ENCODE measurements at regions not wholly inside any gene's neighbourhood (a gene's known extent, or its start where the extent isn't known, plus 50 kb on each side); places are given as distances from the start of the nearest gene placed in this dataset.

GRCh38 chr5:28926422-28926821 is 1888.0 kb upstream of the CDH9 start:
- Histone ChIP-seq H2AFZ (ENCODE audit: low read depth, low read length) (no peak overlapping the region), H3K4me2 (ENCODE audit: insufficient read depth, low read length) (no peak overlapping the region)
- no peak for ATAC-seq (ENCODE audit: insufficient read depth, low read depth)

GRCh38 chr5:28917631-28918030 is 1879.2 kb upstream of the CDH9 start:
- no peak for ATAC-seq (ENCODE audit: insufficient read depth, low read depth)
- H3K36me3 ChIP-seq (ENCODE audit: insufficient read depth, low read length) = no peaks in the 10 kb centered on the region
- H3K4me3 ChIP-seq (ENCODE audit: low read depth in 1 of 2, low read length in 2 of 2) = no peak overlapping the region
- no peaks in the 10 kb centered on the region for H3K27me3 ChIP-seq (ENCODE audit: insufficient read depth, low read length, poor library complexity)
- H3K4me2 ChIP-seq (ENCODE audit: insufficient read depth, low read length) = no peak overlapping the region
- no peaks in the 10 kb centered on the region for H3K4me1 ChIP-seq (ENCODE audit: insufficient read depth, low read length)
- TF ChIP-seq CTCF (IDR thresholded peaks at IDR 0.05; ENCODE audit: borderline replicate concordance, extremely low read depth, low read length, poor library complexity, severe bottlenecking) (no peak), EZH2 (IDR thresholded peaks at IDR 0.05; ENCODE audit: borderline replicate concordance, low read depth, low read length, severe bottlenecking) (no peak)
- H3K79me2 ChIP-seq (ENCODE audit: insufficient read depth, low read length) = no peaks in the 10 kb centered on the region
- H3K9ac ChIP-seq (ENCODE audit: low read depth, low read length) = no peak overlapping the region
- H3K27ac ChIP-seq (ENCODE audit: low read length) = no peak overlapping the region
- no peak for DNase-seq
- H4K20me1 ChIP-seq (ENCODE audit: insufficient read depth, low read length) = no peaks in the 10 kb centered on the region
- H2AFZ ChIP-seq (ENCODE audit: low read depth, low read length) = no peak overlapping the region
- H3K9me3 ChIP-seq (ENCODE audit: insufficient read depth, low read length, severe bottlenecking) = no peaks in the 10 kb centered on the region

More at GRCh38 chr5:28926422-28926821, 1888.0 kb upstream of the CDH9 start:
- Histone ChIP-seq H3K79me2 (ENCODE audit: insufficient read depth, low read length) (no peaks in the 10 kb centered on the region), H4K20me1 (ENCODE audit: insufficient read depth, low read length) (no peaks in the 10 kb centered on the region), H3K4me3 (ENCODE audit: low read depth in 1 of 2, low read length in 2 of 2) (no peak overlapping the region), H3K9ac (ENCODE audit: low read depth, low read length) (no peak overlapping the region), H3K27ac (ENCODE audit: low read length) (no peak overlapping the region), H3K27me3 (ENCODE audit: insufficient read depth, low read length, poor library complexity) (no peaks in the 10 kb centered on the region), H3K9me3 (ENCODE audit: insufficient read depth, low read length, severe bottlenecking) (peaks cover 10% of the 10 kb centered on the region), H3K36me3 (ENCODE audit: insufficient read depth, low read length) (no peaks in the 10 kb centered on the region), H3K4me1 (ENCODE audit: insufficient read depth, low read length) (no peaks in the 10 kb centered on the region)
- DNase-seq = no peak
- TF ChIP-seq EZH2 (IDR thresholded peaks at IDR 0.05; ENCODE audit: borderline replicate concordance, low read depth, low read length, severe bottlenecking) (no peak), CTCF (IDR thresholded peaks at IDR 0.05; ENCODE audit: borderline replicate concordance, extremely low read depth, low read length, poor library complexity, severe bottlenecking) (no peak)

GRCh38 chr5:28914297-28914696 is 1875.9 kb upstream of the CDH9 start:
- Histone ChIP-seq H4K20me1 (ENCODE audit: insufficient read depth, low read length) (no peaks in the 10 kb centered on the region), H3K9me3 (ENCODE audit: insufficient read depth, low read length, severe bottlenecking) (no peaks in the 10 kb centered on the region), H3K4me2 (ENCODE audit: insufficient read depth, low read length) (no peak overlapping the region), H2AFZ (ENCODE audit: low read depth, low read length) (no peak overlapping the region), H3K4me1 (ENCODE audit: insufficient read depth, low read length) (no peaks in the 10 kb centered on the region), H3K36me3 (ENCODE audit: insufficient read depth, low read length) (no peaks in the 10 kb centered on the region), H3K4me3 (ENCODE audit: low read depth in 1 of 2, low read length in 2 of 2) (no peak overlapping the region), H3K79me2 (ENCODE audit: insufficient read depth, low read length) (no peaks in the 10 kb centered on the region), H3K9ac (ENCODE audit: low read depth, low read length) (no peak overlapping the region), H3K27me3 (ENCODE audit: insufficient read depth, low read length, poor library complexity) (no peaks in the 10 kb centered on the region), H3K27ac (ENCODE audit: low read length) (no peak overlapping the region)
- ATAC-seq (ENCODE audit: insufficient read depth, low read depth) (no peak), DNase-seq (no peak)
- TF ChIP-seq CTCF (IDR thresholded peaks at IDR 0.05; ENCODE audit: borderline replicate concordance, extremely low read depth, low read length, poor library complexity, severe bottlenecking) = no peak
- TF ChIP-seq EZH2 (IDR thresholded peaks at IDR 0.05; ENCODE audit: borderline replicate concordance, low read depth, low read length, severe bottlenecking) = no peak

- no peaks in the 10 kb centered on the region for H3K79me2 ChIP-seq (ENCODE audit: insufficient read depth, low read length)
- H3K9ac ChIP-seq (ENCODE audit: low read depth, low read length) = no peak overlapping the region
- H3K27me3 ChIP-seq (ENCODE audit: insufficient read depth, low read length, poor library complexity) = no peaks in the 10 kb centered on the region
- H3K4me2 ChIP-seq (ENCODE audit: insufficient read depth, low read length) = no peak overlapping the region
- no peak for ATAC-seq (ENCODE audit: insufficient read depth, low read depth)
- no peaks in the 10 kb centered on the region for H4K20me1 ChIP-seq (ENCODE audit: insufficient read depth, low read length)
- TF ChIP-seq EZH2 (IDR thresholded peaks at IDR 0.05; ENCODE audit: borderline replicate concordance, low read depth, low read length, severe bottlenecking) (no peak), CTCF (IDR thresholded peaks at IDR 0.05; ENCODE audit: borderline replicate concordance, extremely low read depth, low read length, poor library complexity, severe bottlenecking) (no peak)
- H3K27ac ChIP-seq (ENCODE audit: low read length) = no peak overlapping the region
- H2AFZ ChIP-seq (ENCODE audit: low read depth, low read length) = no peak overlapping the region
- no peaks in the 10 kb centered on the region for H3K9me3 ChIP-seq (ENCODE audit: insufficient read depth, low read length, severe bottlenecking)
- DNase-seq = no peak
- H3K36me3 ChIP-seq (ENCODE audit: insufficient read depth, low read length) = no peaks in the 10 kb centered on the region
- no peak overlapping the region for H3K4me3 ChIP-seq (ENCODE audit: low read depth in 1 of 2, low read length in 2 of 2)
- H3K4me1 ChIP-seq (ENCODE audit: insufficient read depth, low read length) = no peaks in the 10 kb centered on the region
Measured at GRCh38 chr5:28903643-28904042, 1865.3 kb upstream of the CDH9 start.

All from DND-41 (cell line).